ENCODE measurements at regions not wholly inside any gene's neighbourhood (a gene's known extent, or its start where the extent isn't known, plus 50 kb on each side); places are given as distances from the start of the nearest gene placed in this dataset.
"Not testable (repeated sequence)": the region's sequence is repeated elsewhere in the genome, so short reads cannot be mapped to it uniquely, and the experiment has no call there.

GRCh38 chr7:32645255-32645654, 150.0 kb downstream of the AVL9 start:
- DNase-seq, result not testable (repeated sequence)

GRCh38 chr7:32643194-32643593, 147.9 kb downstream of the AVL9 start:
- no peak for DNase-seq

DNA sequence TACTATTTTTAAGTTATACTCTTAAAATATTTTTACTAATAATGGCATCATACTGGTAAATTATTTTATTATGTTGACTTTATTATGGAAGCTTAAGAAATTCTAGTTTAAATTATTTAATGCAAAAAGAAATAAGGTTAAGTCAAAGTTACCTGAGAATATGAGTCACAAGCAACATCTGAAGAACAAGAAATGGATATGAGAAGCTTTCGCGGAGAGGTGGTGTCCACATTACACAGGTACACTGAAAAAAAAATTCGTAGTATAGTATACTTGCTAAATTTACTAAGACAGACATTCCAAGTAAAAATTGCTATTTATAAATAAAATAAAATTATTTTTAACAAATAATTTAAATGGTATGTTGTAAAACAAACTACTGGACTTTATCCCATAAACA, 143.8 kb downstream of the AVL9 start:
- no peak for DNase-seq

GRCh38 chr7:32638479-32639121, 143.3 kb downstream of the AVL9 start:
- not testable (repeated sequence) for DNase-seq

Data from retina (tissue), 1 donor.